Gastrocnemius medialis (tissue), 4 donors: ENCODE measurements at regions not wholly inside any gene's neighbourhood (a gene's known extent, or its start where the extent isn't known, plus 50 kb on each side); places are given as distances from the start of the nearest gene placed in this dataset.

Experiments
- ATAC-seq, 2 donors: fragments of 150-250 bp; one replicate each; pipeline ENCODE4 v1.9.1; 2016
- DNase-seq, 2 donors: peaks; one replicate each; pipeline ENCODE4 v3.0.0-alpha.2; 2019
- H3K27ac ChIP-seq, 4 donors: fragments of 200-600 bp; sonication (generic); 1 replicate in 1 of 4; 2 replicates in 3 of 4; pipeline ENCODE4 v1.5.1; 2016 to 2018; ENCODE audit warnings: mild to moderate bottlenecking in 2 of 4, moderate library complexity in 1 of 4
- H3K27me3 ChIP-seq, 3 donors: fragments of 200-600 bp; sonication (generic) in 2 of 3; 1 replicate in 1 of 3; 2 replicates in 2 of 3; pipeline versions ENCODE4 v1.5.1 to v1.6.0; 2016 to 2019; ENCODE audit warnings: mild to moderate bottlenecking in 1 of 3, moderate library complexity in 1 of 3
- H3K36me3 ChIP-seq, 2 donors: fragments of 200-600 bp; sonication (generic) in 1 of 2; one replicate each; pipeline ENCODE4 v1.5.1; 2017 to 2018
- H3K4me1 ChIP-seq, 2 donors: fragments of 200-600 bp; sonication (generic) in 1 of 2; one replicate each; pipeline ENCODE4 v1.5.1; 2016 to 2017; ENCODE audit warnings: mild to moderate bottlenecking in 2 of 2
- H3K4me3 ChIP-seq, 4 donors: fragments of 200-600 bp; sonication (generic) in 3 of 4; 1 replicate in 1 of 4; 2 replicates in 3 of 4; pipeline ENCODE4 v1.5.1; 2016 to 2019; ENCODE audit warnings: mild to moderate bottlenecking in 2 of 4
- H3K9me3 ChIP-seq, 3 donors: fragments of 200-600 bp; sonication (generic) in 2 of 3; 1 replicate in 1 of 3; 2 replicates in 2 of 3; pipeline ENCODE4 v1.5.1; 2016 to 2019
- POLR2A ChIP-seq, 2 donors: fragments of 450-650 bp; IDR thresholded peaks; one replicate each; pipeline ENCODE4 v1.6.1; 2017; ENCODE audit warnings: antibody characterized with exemption in 2 of 2, mild to moderate bottlenecking in 2 of 2, moderate library complexity in 2 of 2
- in situ Hi-C, 4 donors: fragments of 200-750 bp; cut with MboI; loops; one replicate each; pipeline versions ENCODE4 v1.15.0 to v1.8.0; 2017; ENCODE audit warnings: low sequenced_read_pairs in 4 of 4
- intact Hi-C: fragments of 100-400 bp; cut with DNase I; formaldehyde crosslinking; loops from one replicate; pipeline ENCODE4 v1.15.1; 2023; ENCODE audit warnings: low total_unique reads
- TF ChIP-seq, protein P1 (sequence below), 5 experiments: fragments of 450-650 bp in 3 of 5; fragments of 200-600 bp in 2 of 5; sonication (generic) in 2 of 5; IDR thresholded peaks in 4 of 5; conservative IDR thresholded peaks in 1 of 5; 1 replicate in 4 of 5; 2 replicates in 1 of 5; pipeline ENCODE4 v1.5.1; 2016 to 2019; ENCODE audit warnings: antibody characterized with exemption in 5 of 5, mild to moderate bottlenecking in 3 of 5, moderate library complexity in 3 of 5

DNA sequence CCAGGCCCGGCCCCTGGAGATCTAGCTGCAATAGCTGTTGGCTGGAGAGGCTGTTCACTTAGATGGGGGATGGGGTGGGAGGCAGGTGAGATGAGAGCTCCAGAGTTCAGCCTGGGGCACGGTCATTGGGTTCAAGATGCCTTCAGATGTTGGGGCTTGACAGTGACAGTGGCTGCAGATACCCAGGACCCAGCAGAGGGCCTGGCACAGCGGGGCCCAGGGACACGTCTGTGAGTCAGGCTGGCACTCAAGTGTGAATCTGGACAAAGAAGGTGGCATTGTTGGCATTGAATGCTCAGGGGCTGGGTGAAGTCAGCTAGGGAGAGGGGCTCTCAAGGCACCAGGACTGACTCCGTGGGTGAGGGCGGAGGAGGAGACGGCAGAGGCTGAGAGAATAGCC, 328.1 kb downstream of the SEC14L1 start:
- H3K27me3 ChIP-seq, result no peaks in the 10 kb centered on the region
- TF ChIP-seq, protein P1, sequence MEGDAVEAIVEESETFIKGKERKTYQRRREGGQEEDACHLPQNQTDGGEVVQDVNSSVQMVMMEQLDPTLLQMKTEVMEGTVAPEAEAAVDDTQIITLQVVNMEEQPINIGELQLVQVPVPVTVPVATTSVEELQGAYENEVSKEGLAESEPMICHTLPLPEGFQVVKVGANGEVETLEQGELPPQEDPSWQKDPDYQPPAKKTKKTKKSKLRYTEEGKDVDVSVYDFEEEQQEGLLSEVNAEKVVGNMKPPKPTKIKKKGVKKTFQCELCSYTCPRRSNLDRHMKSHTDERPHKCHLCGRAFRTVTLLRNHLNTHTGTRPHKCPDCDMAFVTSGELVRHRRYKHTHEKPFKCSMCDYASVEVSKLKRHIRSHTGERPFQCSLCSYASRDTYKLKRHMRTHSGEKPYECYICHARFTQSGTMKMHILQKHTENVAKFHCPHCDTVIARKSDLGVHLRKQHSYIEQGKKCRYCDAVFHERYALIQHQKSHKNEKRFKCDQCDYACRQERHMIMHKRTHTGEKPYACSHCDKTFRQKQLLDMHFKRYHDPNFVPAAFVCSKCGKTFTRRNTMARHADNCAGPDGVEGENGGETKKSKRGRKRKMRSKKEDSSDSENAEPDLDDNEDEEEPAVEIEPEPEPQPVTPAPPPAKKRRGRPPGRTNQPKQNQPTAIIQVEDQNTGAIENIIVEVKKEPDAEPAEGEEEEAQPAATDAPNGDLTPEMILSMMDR (IDR thresholded peaks at IDR 0.05 in 4 of 5, conservative IDR thresholded peaks at IDR 0.05 in 1 of 5), result no peak
- no peak for TF ChIP-seq POLR2A (IDR thresholded peaks at IDR 0.05)
- H3K27ac ChIP-seq, result peak overlapping the region in 1 of 4 donors; percentile 6
- H3K36me3 ChIP-seq, result no peaks in the 10 kb centered on the region
- intact Hi-C loops, result no loop called here
- in situ Hi-C loops, result no loop called here
- DNase-seq (no peak), ATAC-seq (no peak)
- H3K4me3 ChIP-seq, result no peak overlapping the region
- H3K4me1 ChIP-seq, result peaks cover 24 to 47% of the 10 kb centered on the region in 2 donors
- H3K9me3 ChIP-seq, result no peaks in the 10 kb centered on the region

GRCh38 chr17:77470330-77470786, 329.6 kb downstream of the SEC14L1 start:
- in situ Hi-C loops (no loop called here), intact Hi-C loops (loop anchor here (2.0 kb wide), 1 partner anchor 18 kb away; no protein-coding TSS in a partner anchor)
- no peaks in the 10 kb centered on the region for H3K27me3 ChIP-seq
- TF ChIP-seq POLR2A (IDR thresholded peaks at IDR 0.05), result no peak
- TF ChIP-seq, protein P1 (IDR thresholded peaks at IDR 0.05 in 4 of 5, conservative IDR thresholded peaks at IDR 0.05 in 1 of 5), result no peak
- H3K4me3 ChIP-seq, result no peak overlapping the region
- no peak for DNase-seq
- H3K36me3 ChIP-seq, result no peaks in the 10 kb centered on the region
- H3K9me3 ChIP-seq, result no peaks in the 10 kb centered on the region
- H3K27ac ChIP-seq, result peak overlapping the region in 3 of 4 donors; percentile 51 to 85 (median 72)
- ATAC-seq, result no peak
- H3K4me1 ChIP-seq, result peaks cover 31 to 59% of the 10 kb centered on the region in 2 donors

GRCh38 chr17:77470800-77471733, 330.3 kb downstream of the SEC14L1 start:
- DNase-seq (no peak), ATAC-seq (no peak)
- H3K9me3 ChIP-seq, result no peaks in the 10 kb centered on the region
- H3K36me3 ChIP-seq, result no peaks in the 10 kb centered on the region
- H3K4me1 ChIP-seq, result peaks cover 38 to 62% of the 10 kb centered on the region in 2 donors
- in situ Hi-C loops (no loop called here), intact Hi-C loops (loop anchor here (2.0 kb wide), 1 partner anchor 18 kb away; no protein-coding TSS in a partner anchor)
- peak overlapping the region; percentile 51 to 85 (median 64) for H3K27ac ChIP-seq
- TF ChIP-seq POLR2A (IDR thresholded peaks at IDR 0.05), result no peak
- TF ChIP-seq, protein P1 (IDR thresholded peaks at IDR 0.05 in 4 of 5, conservative IDR thresholded peaks at IDR 0.05 in 1 of 5), result no peak
- no peaks in the 10 kb centered on the region for H3K27me3 ChIP-seq
- H3K4me3 ChIP-seq, result no peak overlapping the region

DNA sequence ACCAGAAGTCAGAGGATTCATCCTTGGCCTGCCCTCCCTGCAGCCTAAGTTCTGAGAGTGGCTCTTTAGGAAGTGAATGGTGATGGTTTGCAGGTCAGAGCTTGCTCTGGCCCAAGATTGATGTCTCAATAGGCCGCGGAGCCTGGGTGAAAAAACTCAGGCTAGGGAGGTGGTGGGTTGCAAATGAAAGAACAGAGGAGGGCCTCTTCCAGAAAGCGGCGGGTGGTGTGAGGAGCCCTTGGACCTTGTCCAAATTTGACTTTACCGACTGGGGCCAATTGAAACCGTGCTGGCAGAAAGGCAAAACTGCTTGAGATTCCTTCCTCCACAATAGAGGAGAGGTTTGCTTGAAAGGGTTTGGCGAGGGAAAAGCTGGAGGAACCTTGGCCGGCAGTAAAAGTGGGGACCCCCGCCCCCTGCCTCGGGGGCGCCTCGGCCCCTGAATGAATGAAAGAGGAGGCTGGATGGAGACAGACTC, 331.3 kb downstream of the SEC14L1 start:
- in situ Hi-C loops (no loop called here), intact Hi-C loops (loop anchor here (2.0 kb wide), 1 partner anchor 19 kb away; no protein-coding TSS in a partner anchor)
- peaks cover 48 to 65% of the 10 kb centered on the region in 2 donors for H3K4me1 ChIP-seq
- peak overlapping the region; percentile 51 to 85 (median 64) for H3K27ac ChIP-seq
- no peaks in the 10 kb centered on the region for H3K27me3 ChIP-seq
- H3K9me3 ChIP-seq, result no peaks in the 10 kb centered on the region
- TF ChIP-seq POLR2A (IDR thresholded peaks at IDR 0.05), result no peak
- TF ChIP-seq, protein P1 (IDR thresholded peaks at IDR 0.05 in 4 of 5, conservative IDR thresholded peaks at IDR 0.05 in 1 of 5), result no peak
- DNase-seq, result no peak
- no peak for ATAC-seq
- no peaks in the 10 kb centered on the region for H3K36me3 ChIP-seq
- peak overlapping the region in 1 of 4 donors; percentile 17 for H3K4me3 ChIP-seq
